Right lobe of liver (tissue), 6 donors: ENCODE measurements at regions not wholly inside any gene's neighbourhood (a gene's known extent, or its start where the extent isn't known, plus 50 kb on each side); places are given as distances from the start of the nearest gene placed in this dataset.

Experiments used
- ATAC-seq, 4 donors: fragments of 200-7000 bp; cut with Tn5 transposase; one replicate each; pipeline ENCODE4 v1.9.1; 2020; ENCODE audit warnings: mild to moderate bottlenecking in 4 of 4, moderate library complexity in 4 of 4
- DNase-seq, 3 donors: peaks; one replicate each; pipeline ENCODE4 v3.0.0-alpha.2; 2020
- H3K27ac ChIP-seq, 3 donors: fragments of 200-600 bp; one replicate each; pipeline ENCODE4 v1.8.0; 2022
- H3K27me3 ChIP-seq, 2 donors: fragments of 200-600 bp; one replicate each; pipeline ENCODE4 v1.8.0; 2022
- H3K36me3 ChIP-seq, 4 donors: fragments of 200-600 bp; sonication (generic) in 1 of 4; one replicate each; pipeline versions ENCODE4 v1.5.1 to v1.8.0; 2017 to 2022; ENCODE audit warnings: control low read depth in 1 of 4
- H3K4me1 ChIP-seq, 4 donors: fragments of 200-600 bp; sonication (generic) in 1 of 4; one replicate each; pipeline versions ENCODE4 v1.5.1 to v1.8.0; 2017 to 2022; ENCODE audit warnings: control low read depth in 1 of 4
- H3K4me3 ChIP-seq, 3 donors: fragments of 200-600 bp; one replicate each; pipeline ENCODE4 v1.8.0; 2022
- H3K9me3 ChIP-seq, 4 donors: fragments of 200-600 bp; sonication (generic) in 1 of 4; one replicate each; pipeline versions ENCODE4 v1.5.1 to v1.8.0; 2017 to 2022; ENCODE audit warnings: control low read depth in 1 of 4
- CTCF ChIP-seq, 4 donors: fragments of 200-600 bp in 3 of 4; fragments of 450-650 bp in 1 of 4; IDR thresholded peaks; one replicate each; pipeline versions ENCODE4 v1.5.1 to v1.8.0; 2016 to 2022; ENCODE audit warnings: antibody characterized with exemption in 4 of 4, mild to moderate bottlenecking in 2 of 4
- POLR2A ChIP-seq: fragments of 450-650 bp; IDR thresholded peaks from one replicate; pipeline ENCODE4 v1.6.1; 2017; ENCODE audit warnings: antibody characterized with exemption, mild to moderate bottlenecking
- WGBS: methylation state at CpG from one replicate; pipeline ENCODE4 v1.1.6; 2018; ENCODE audit warnings: low coverage, low lambda C conversion rate; ENCODE audit not compliant: insufficient coverage; ENCODE audit errors: missing lambda C conversion rate; 5-methylcytosine and 5-hydroxymethylcytosine counted together
- intact Hi-C, 2 donors: fragments of 100-400 bp; cut with DNase I; formaldehyde crosslinking; loops; one replicate each; pipeline versions ENCODE4 v1.11.2 to v1.14.1; 2022
- donor health status: DM: no; HTN: yes; CAD: no.
- donor health status: DM: no; HTN: no; CAD: no.
- donor health status: DM: no; HTN: no; CAD: no.
- donor health status: DM: no; HTN: yes; CAD: no.
- donor health status: DM: no; HTN: yes; CAD: no.

DNA sequence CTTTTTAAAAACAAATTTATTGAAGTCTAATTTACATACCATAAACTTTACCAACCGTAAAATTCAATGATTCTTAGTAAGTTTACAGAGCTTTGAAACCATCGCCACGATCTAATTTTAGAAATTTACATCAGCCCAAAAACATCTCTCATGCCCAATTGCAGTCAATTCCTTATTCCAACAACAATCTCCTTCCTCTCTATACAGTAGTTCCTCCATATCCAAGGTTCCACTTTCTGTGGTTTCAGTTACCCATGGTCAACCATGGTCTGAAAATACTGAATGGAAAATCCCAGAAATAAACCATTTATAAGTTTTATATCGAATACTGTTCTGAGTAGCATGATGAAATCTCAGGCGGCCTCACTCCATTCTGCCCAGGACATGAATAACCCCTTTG, 183.4 kb upstream of the ADCY1 start:
- intact Hi-C loops = no loop called here
- no peaks in the 10 kb centered on the region for H3K27me3 ChIP-seq
- 69% methylated on average over 5 of the region's 5 CpGs for WGBS
- no peak overlapping the region for H3K4me3 ChIP-seq
- TF ChIP-seq CTCF (IDR thresholded peaks at IDR 0.05) (no peak), POLR2A (no peak)
- no peak overlapping the region for H3K27ac ChIP-seq
- H3K9me3 ChIP-seq = no peaks in the 10 kb centered on the region
- DNase-seq (no peak), ATAC-seq (no peak)
- H3K4me1 ChIP-seq = no peaks in the 10 kb centered on the region
- no peaks in the 10 kb centered on the region for H3K36me3 ChIP-seq

- DNase-seq = no peak
- 84% methylated on average over 4 of the region's 38 CpGs for WGBS
- intact Hi-C loops = no loop called here
Measured at GRCh38 chr7:45391618-45392451, 182.3 kb upstream of the ADCY1 start.

GRCh38 chr7:45394117-45394708, 180.0 kb upstream of the ADCY1 start:
- H3K27ac ChIP-seq = no peak overlapping the region
- H3K9me3 ChIP-seq = no peaks in the 10 kb centered on the region
- H3K36me3 ChIP-seq = no peaks in the 10 kb centered on the region
- H3K27me3 ChIP-seq = no peaks in the 10 kb centered on the region
- H3K4me3 ChIP-seq = no peak overlapping the region
- ATAC-seq (no peak), DNase-seq (no peak)
- no peaks in the 10 kb centered on the region for H3K4me1 ChIP-seq
- intact Hi-C loops = no loop called here
- no peak for TF ChIP-seq POLR2A
- 13% methylated on average over 1 of the region's 4 CpGs for WGBS

More at GRCh38 chr7:45391618-45392451, 182.3 kb upstream of the ADCY1 start:
- Histone ChIP-seq H3K27ac (no peak overlapping the region), H3K36me3 (no peaks in the 10 kb centered on the region), H3K27me3 (no peaks in the 10 kb centered on the region), H3K9me3 (no peaks in the 10 kb centered on the region), H3K4me3 (no peak overlapping the region), H3K4me1 (no peaks in the 10 kb centered on the region)
- ATAC-seq = no peak
- TF ChIP-seq POLR2A (no peak), CTCF (IDR thresholded peaks at IDR 0.05) (no peak)

DNA sequence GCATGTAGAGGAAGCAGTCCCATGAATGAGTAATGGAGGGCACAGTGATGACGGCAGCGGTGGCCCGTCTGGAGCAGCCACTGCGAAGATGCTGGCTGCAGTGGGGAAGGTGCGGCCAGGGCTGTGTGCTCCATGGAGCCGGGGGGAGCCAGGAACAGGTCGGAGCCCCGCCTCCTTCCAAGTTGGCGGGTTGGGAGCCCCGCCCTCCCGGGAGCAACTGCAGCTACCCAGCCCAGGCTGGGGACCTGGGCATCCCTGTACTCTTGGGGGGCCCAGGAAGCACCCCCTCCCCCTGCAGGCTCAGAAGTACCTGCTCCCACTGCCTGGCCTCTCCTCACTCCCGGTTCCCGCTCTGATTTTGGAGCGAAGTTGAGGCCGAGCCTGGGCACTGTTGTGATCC, 175.1 kb upstream of the ADCY1 start:
- intact Hi-C loops = no loop called here
- WGBS = no CpG with 5 or more reads among the region's 15 CpGs

More for the DNA sequence above, 175.1 kb upstream of the ADCY1 start:
- H3K27me3 ChIP-seq = no peaks in the 10 kb centered on the region
- H3K27ac ChIP-seq = no peak overlapping the region
- H3K9me3 ChIP-seq = no peaks in the 10 kb centered on the region
- no peak overlapping the region for H3K4me3 ChIP-seq
- H3K4me1 ChIP-seq = no peaks in the 10 kb centered on the region
- H3K36me3 ChIP-seq = no peaks in the 10 kb centered on the region
- TF ChIP-seq CTCF (IDR thresholded peaks at IDR 0.05) (no peak), POLR2A (no peak)
- ATAC-seq (no peak), DNase-seq (no peak)
